SU-DHL-6 (cell line): ENCODE measurements at regions not wholly inside any gene's neighbourhood (a gene's known extent, or its start where the extent isn't known, plus 50 kb on each side); places are given as distances from the start of the nearest gene placed in this dataset.

Experiments
- EZH2phosphoT487 ChIP-seq: fragments of 200-600 bp; sonication (generic), shearing (Covaris generic); conservative IDR thresholded peaks from 2 replicates; pipeline ENCODE4 v1.6.1; 2018; ENCODE audit warnings: mild to moderate bottlenecking, antibody characterized with exemption, low read length, moderate library complexity, mixed read lengths
- TF ChIP-seq, protein P1 (sequence below): fragments of 200-600 bp; sonication (generic); IDR thresholded peaks from one replicate; pipeline ENCODE4 v1.5.1; 2017; ENCODE audit warnings: antibody characterized with exemption, mild to moderate bottlenecking, low read length, moderate library complexity; ENCODE audit not compliant: insufficient read depth, poor library complexity, severe bottlenecking

DNA sequence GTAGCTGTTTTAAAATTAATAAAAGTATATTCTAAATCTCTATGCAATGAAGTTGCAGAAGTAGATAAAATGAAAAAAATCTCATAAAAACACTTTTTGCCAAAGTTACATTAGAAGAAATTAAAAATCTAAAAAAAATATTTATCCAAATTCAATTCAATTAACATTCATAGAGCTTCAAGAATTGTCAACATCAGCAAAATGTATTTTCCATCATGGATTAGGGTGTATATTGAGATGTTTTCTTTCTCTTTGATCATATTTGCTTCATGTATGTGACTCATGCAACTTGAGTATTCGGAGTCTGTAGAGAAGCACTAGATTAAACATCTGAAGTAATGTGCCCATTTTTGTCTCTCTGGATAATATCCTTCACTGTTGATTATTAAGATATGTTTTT is 415.3 kb upstream of the FAM174A start:
- no peak for TF ChIP-seq EZH2phosphoT487
- TF ChIP-seq, protein P1, sequence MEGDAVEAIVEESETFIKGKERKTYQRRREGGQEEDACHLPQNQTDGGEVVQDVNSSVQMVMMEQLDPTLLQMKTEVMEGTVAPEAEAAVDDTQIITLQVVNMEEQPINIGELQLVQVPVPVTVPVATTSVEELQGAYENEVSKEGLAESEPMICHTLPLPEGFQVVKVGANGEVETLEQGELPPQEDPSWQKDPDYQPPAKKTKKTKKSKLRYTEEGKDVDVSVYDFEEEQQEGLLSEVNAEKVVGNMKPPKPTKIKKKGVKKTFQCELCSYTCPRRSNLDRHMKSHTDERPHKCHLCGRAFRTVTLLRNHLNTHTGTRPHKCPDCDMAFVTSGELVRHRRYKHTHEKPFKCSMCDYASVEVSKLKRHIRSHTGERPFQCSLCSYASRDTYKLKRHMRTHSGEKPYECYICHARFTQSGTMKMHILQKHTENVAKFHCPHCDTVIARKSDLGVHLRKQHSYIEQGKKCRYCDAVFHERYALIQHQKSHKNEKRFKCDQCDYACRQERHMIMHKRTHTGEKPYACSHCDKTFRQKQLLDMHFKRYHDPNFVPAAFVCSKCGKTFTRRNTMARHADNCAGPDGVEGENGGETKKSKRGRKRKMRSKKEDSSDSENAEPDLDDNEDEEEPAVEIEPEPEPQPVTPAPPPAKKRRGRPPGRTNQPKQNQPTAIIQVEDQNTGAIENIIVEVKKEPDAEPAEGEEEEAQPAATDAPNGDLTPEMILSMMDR = no peak
